ENCODE measurements at regions not wholly inside any gene's neighbourhood (a gene's known extent, or its start where the extent isn't known, plus 50 kb on each side); places are given as distances from the start of the nearest gene placed in this dataset.

DNA sequence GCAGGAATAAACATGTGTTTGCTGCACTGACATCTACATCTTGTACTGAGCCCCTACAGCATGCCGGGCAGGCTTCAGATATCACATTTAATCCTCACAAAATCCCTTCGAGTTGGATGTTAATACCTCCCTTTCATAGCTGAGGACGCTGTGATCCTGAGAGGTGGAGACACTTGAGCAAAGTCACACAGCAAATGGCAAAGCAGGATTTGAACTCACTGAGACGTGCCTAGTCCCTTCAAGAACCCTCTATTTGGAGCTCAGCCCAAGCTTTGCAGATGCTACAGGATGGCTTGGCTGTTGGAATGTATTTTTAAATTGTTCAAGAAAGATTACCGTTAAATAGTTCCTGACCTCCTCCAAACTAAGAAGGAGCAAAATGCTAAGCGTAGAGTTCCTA lies 64.6 kb upstream of the SLC6A6 start:
- H3K27me3 ChIP-seq (replicated peaks; ENCODE audit: insufficient read depth, low read length): no peaks in the 10 kb centered on the region
- 0 out of 2 replicates have a peak, but pooled peaks cover 4% of the 10 kb centered on the region for H3K4me1 ChIP-seq (ENCODE audit: low read length)
- H3K79me2 ChIP-seq (ENCODE audit: low read length): no peaks in the 10 kb centered on the region
- H3K4me3 ChIP-seq (ENCODE audit: low read length): no peak overlapping the region
- no peaks in the 10 kb centered on the region for H3K36me3 ChIP-seq (replicated peaks; ENCODE audit: insufficient read depth, low read length)
- no peak overlapping the region for H2AFZ ChIP-seq (ENCODE audit: low read length)
- no peaks in the 10 kb centered on the region for H3F3A ChIP-seq (ENCODE audit: insufficient read depth, low read length)
- H3K9me3 ChIP-seq (replicated peaks; ENCODE audit: insufficient read depth, low read length): no peaks in the 10 kb centered on the region
- H3K4me2 ChIP-seq (ENCODE audit: low read depth, low read length): no peak overlapping the region
- H4K20me1 ChIP-seq (ENCODE audit: insufficient read depth, low read length): no peaks in the 10 kb centered on the region
- TF ChIP-seq, protein P1, sequence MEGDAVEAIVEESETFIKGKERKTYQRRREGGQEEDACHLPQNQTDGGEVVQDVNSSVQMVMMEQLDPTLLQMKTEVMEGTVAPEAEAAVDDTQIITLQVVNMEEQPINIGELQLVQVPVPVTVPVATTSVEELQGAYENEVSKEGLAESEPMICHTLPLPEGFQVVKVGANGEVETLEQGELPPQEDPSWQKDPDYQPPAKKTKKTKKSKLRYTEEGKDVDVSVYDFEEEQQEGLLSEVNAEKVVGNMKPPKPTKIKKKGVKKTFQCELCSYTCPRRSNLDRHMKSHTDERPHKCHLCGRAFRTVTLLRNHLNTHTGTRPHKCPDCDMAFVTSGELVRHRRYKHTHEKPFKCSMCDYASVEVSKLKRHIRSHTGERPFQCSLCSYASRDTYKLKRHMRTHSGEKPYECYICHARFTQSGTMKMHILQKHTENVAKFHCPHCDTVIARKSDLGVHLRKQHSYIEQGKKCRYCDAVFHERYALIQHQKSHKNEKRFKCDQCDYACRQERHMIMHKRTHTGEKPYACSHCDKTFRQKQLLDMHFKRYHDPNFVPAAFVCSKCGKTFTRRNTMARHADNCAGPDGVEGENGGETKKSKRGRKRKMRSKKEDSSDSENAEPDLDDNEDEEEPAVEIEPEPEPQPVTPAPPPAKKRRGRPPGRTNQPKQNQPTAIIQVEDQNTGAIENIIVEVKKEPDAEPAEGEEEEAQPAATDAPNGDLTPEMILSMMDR (IDR thresholded peaks at IDR 0.05; ENCODE audit: low read length): no peak
- TF ChIP-seq EZH2 (optimal IDR thresholded peaks at IDR 0.05; ENCODE audit: low read depth, low read length): no peak
- no peak for TF ChIP-seq EZH2phosphoT487 (IDR thresholded peaks at IDR 0.05; ENCODE audit: low read length)
- H3K27ac ChIP-seq (ENCODE audit: low read length): no peak overlapping the region
- no peak overlapping the region for H3K9ac ChIP-seq (ENCODE audit: low read length)
- no peak for DNase-seq
- no peaks in the 10 kb centered on the region for H3K9me2 ChIP-seq (replicated peaks; ENCODE audit: insufficient read depth, low read length)

DNA sequence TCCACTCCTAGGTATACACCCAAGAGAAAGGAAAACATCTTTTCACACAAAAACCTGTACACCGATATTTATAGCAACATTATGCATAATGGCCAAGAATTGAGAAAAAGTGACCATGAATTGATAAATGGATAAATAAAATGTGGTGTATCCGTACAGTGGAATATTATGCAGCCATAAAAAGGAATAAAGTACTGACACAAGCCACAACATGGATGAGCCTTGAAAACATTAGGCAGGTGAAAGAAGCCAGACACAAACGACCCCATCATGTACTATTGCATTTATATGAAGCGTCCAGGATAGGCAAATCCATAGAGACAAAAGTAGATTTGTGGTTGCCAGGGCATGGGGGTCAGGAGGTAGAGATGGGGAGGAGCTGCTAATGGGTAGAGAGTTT lies 64.2 kb upstream of the SLC6A6 start:
- Histone ChIP-seq H2AFZ (ENCODE audit: low read length) (no peak overlapping the region), H3K27me3 (replicated peaks; ENCODE audit: insufficient read depth, low read length) (no peaks in the 10 kb centered on the region), H3K27ac (ENCODE audit: low read length) (no peak overlapping the region), H3K9me3 (replicated peaks; ENCODE audit: insufficient read depth, low read length) (no peaks in the 10 kb centered on the region), H3K9ac (ENCODE audit: low read length) (no peak overlapping the region), H3K9me2 (replicated peaks; ENCODE audit: insufficient read depth, low read length) (no peaks in the 10 kb centered on the region), H3K4me2 (ENCODE audit: low read depth, low read length) (no peak overlapping the region), H4K20me1 (ENCODE audit: insufficient read depth, low read length) (no peaks in the 10 kb centered on the region), H3K4me3 (ENCODE audit: low read length) (no peak overlapping the region), H3K36me3 (replicated peaks; ENCODE audit: insufficient read depth, low read length) (no peaks in the 10 kb centered on the region), H3K4me1 (ENCODE audit: low read length) (0 out of 2 replicates have a peak, but pooled peaks cover 4% of the 10 kb centered on the region), H3F3A (ENCODE audit: insufficient read depth, low read length) (no peaks in the 10 kb centered on the region), H3K79me2 (ENCODE audit: low read length) (no peaks in the 10 kb centered on the region)
- DNase-seq: no peak
- TF ChIP-seq EZH2 (optimal IDR thresholded peaks at IDR 0.05; ENCODE audit: low read depth, low read length) (no peak), EZH2phosphoT487 (IDR thresholded peaks at IDR 0.05; ENCODE audit: low read length) (no peak)
- TF ChIP-seq, protein P1 (IDR thresholded peaks at IDR 0.05; ENCODE audit: low read length): no peak

DNA sequence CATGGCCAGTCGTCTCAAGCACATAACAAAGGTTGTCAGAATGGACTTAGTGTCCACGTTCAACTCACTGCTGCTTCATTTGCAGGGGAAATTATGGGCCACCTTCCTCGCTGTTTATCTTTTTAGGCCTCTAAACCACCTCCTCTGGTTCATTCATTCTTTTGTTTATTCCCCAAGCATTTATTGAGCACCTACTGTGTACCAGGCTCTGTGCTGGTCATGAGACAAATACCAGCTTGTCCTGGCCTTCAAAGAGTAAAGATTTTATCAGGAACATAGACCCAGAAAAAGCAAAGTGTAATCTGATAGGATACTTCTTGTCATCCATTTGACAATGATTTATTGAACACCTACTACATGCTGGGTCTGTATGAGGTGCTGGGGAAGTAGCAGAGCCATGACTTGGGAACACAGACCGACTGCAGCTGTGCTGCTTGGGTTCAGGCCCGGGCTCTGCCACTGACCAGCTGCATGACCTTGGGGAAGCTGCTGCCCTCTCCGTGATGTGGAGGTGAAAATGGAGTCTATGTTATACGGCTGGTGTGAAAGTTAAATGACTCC lies 63.4 kb upstream of the SLC6A6 start:
- H3K79me2 ChIP-seq (ENCODE audit: low read length): no peaks in the 10 kb centered on the region
- no peaks in the 10 kb centered on the region for H4K20me1 ChIP-seq (ENCODE audit: insufficient read depth, low read length)
- H3K9me2 ChIP-seq (replicated peaks; ENCODE audit: insufficient read depth, low read length): no peaks in the 10 kb centered on the region
- DNase-seq: no peak
- H3K27ac ChIP-seq (ENCODE audit: low read length): no peak overlapping the region
- H3K27me3 ChIP-seq (replicated peaks; ENCODE audit: insufficient read depth, low read length): peaks cover under 1% of the 10 kb centered on the region; the same call in 1 of the 2 replicates
- no peak overlapping the region for H3K4me2 ChIP-seq (ENCODE audit: low read depth, low read length)
- 0 out of 2 replicates have a peak, but pooled peaks cover 4% of the 10 kb centered on the region for H3K4me1 ChIP-seq (ENCODE audit: low read length)
- H3K4me3 ChIP-seq (ENCODE audit: low read length): no peak overlapping the region
- H3K9ac ChIP-seq (ENCODE audit: low read length): no peak overlapping the region
- H2AFZ ChIP-seq (ENCODE audit: low read length): no peak overlapping the region
- no peaks in the 10 kb centered on the region for H3K36me3 ChIP-seq (replicated peaks; ENCODE audit: insufficient read depth, low read length)
- no peaks in the 10 kb centered on the region for H3K9me3 ChIP-seq (replicated peaks; ENCODE audit: insufficient read depth, low read length)
- TF ChIP-seq, protein P1 (IDR thresholded peaks at IDR 0.05; ENCODE audit: low read length): no peak
- TF ChIP-seq EZH2 (optimal IDR thresholded peaks at IDR 0.05; ENCODE audit: low read depth, low read length) (no peak), EZH2phosphoT487 (IDR thresholded peaks at IDR 0.05; ENCODE audit: low read length) (no peak)
- H3F3A ChIP-seq (ENCODE audit: insufficient read depth, low read length): no peaks in the 10 kb centered on the region

Data from MM.1S (cell line).